ENCODE measurements at regions not wholly inside any gene's neighbourhood (a gene's known extent, or its start where the extent isn't known, plus 50 kb on each side); places are given as distances from the start of the nearest gene placed in this dataset.

DNA sequence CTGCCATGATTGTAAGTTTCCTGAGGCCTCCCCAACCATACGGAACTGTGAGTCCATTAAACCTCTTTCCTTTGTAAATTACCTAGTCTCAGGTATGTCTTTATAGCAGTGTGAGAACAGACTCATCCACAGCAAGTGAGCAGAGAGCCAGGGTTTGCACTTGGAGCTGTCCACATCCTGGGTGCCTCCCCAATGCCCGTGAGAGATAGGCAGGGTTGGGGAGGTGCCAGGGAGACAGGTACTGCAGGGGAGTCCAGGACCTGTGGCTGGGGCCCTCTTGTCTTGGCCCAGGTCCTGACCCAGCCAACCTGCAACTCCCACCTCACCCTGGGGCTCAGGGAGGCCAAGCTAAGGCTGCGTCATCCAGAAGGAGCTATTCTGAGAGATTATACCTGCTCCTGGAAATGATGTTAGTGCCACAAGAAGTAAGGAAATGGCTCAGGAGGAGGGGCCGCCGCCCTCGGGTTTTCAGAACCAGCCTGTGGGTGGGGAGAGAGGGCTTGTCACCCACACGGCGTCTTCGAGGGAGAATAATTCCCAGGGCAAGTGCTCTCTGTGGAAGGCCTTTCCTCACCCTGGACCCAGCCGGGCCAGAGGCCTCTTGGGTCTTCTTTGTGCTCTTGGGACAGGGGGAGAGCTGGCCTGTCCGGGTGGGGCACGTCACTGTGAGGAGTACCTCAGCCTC is 66.5 kb downstream of the ADRA2C start:
- DNase-seq: no peak

DNA sequence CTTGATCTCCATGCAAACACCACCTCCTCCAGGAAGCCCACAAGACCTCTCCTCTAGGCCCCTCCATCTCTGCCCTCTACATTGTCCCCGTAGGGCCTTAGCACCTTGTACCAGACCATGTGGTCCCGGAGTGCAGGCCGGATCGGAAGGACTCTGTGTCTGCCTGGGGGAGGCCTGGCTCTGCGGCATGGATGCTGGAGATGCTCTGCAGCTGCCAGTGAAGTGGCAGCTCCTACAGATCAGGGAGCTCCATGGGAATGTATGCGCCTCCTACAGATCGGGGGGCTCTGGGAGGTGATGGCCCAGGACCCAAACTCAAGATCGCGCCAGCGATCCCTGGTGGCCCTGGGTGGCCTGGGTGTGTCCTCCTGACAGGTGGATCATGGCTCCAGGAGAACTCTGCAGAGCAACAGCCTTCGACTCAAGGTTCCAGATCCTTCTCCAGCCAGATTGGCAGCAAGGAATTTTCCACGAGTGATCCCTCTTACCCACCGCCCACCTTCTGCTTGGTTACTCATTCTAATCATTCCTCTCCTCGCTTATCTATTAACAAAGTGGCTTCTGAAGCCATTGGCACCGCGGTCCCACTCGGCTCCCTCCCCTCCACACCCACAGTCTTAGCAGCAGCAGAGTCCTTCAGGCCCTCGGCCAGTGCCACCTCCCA is 67.3 kb downstream of the ADRA2C start:
- DNase-seq: no peak

DNA sequence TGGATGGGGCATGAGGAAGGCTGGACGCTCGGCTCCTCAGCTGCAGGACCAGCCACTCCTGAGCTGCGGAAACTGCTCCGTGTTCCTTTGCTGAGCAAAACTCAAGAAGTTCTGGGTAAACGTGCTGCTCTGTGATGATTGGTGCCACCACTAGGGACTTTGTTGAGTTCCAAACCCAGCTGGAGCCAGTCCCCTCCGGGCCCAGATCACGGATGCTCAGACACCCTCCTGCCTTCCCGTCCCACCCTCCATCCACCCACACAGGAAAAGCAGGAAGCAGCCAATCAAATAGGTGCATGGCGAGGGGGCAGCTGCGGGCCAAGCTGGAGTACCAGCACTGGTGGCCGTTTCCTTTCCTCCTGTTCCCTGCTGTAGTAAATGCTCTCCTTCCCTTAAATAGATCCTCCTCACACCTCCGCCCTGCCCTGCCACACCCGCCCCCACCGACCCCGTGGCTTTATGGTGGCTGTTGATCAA is 68.0 kb downstream of the ADRA2C start:
- no peak for DNase-seq

DNA sequence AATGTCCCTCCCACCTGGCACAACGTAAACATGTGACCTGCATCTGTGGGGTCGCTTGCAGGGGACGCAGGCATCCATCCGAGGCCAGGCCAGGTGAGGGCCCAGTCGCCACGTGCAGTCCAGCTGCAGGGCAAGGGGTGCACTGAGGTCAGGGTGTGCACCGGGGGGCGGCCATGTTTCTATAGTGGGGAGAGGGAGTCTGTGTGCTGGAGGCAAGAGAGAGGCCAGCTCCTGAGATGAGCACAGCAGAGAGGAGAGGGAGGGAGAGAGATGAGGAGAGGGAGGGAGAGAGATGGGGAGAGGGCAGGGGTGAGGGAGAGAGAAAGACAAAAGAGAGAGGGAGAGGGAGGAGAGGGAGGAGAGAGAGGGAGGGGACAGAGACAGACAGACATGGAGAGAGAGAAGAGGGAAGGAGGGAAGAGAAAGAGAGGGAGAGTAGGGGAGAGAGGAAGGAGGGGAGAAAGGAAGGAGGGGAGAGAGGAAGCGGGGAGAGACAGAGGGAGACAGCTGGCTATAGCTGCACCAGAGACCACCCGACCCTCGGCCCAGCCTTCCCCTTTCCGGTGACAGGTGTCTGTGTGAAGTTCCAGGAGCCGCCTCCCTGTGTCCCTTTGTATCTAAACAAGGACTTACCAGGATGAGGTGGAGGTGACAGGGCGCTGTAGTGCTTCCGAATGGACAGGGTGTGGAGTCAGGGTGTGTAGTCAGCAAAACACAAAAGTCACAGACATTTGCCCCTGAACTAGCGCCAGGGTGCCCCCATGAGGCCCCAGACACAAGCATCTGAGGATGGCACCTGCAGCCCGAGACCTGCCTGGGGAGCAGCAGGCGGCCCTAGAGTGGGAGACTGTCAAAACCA is 68.7 kb downstream of the ADRA2C start:
- no peak for DNase-seq

DNA sequence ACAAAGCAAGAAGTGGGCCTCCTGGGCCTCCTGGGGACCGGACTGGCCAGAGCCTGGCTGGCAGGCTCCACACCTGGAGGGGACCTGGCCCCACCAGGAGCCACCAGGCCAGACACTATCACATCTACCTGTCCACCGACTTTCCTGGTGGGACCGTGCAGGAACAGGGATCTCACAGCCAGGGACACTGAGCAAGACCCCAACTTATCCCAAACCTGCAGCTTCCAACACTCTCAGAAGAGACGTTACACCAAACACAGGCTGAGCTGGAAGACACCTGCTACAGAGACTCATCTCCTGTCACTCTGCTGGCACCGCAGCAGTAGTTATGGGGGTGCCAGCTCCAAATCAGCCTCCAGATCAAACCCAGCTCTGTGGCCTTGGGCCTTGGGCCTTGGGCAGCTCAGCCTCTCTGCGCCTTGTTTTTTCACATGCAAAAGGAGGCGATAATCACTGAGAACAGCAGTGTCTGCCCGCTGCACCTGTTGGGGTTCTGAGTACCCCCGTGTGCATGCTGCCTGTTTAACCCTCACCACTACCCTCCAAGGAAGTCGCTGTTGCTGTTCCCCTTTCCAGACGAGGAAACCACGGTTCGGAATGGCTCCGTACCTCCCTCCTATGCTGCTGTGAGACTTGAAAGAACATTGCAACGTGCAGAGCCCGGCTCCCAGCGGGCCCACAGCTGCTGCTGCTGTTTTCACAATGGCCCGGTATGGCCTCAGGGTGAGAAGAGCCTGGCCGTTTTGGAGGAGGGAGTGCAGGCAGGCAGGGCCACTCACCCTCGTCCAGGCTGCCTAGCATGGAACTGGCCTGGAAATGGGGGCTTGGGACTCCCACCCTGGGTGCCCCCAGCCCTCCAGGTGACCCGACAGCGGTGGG is 69.6 kb downstream of the ADRA2C start:
- DNase-seq: no peak

DNA sequence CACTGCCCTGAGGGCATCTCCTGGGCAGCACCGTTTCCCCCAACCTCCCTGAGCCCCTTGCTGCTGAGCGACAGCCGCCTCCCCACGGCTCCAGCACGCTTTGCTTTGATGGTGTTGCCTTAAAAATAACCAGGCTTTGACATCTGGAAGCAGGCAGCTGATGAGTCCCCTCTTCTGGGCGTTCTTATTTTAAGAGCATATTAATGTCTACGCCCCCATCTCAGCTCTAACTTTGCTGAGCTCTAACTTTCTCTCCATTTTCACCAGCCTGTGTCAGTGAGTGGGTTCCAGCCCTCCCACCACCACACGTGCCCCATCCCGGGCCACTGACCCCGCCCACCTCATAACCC is 70.2 kb downstream of the ADRA2C start:
- no peak for DNase-seq

DNA sequence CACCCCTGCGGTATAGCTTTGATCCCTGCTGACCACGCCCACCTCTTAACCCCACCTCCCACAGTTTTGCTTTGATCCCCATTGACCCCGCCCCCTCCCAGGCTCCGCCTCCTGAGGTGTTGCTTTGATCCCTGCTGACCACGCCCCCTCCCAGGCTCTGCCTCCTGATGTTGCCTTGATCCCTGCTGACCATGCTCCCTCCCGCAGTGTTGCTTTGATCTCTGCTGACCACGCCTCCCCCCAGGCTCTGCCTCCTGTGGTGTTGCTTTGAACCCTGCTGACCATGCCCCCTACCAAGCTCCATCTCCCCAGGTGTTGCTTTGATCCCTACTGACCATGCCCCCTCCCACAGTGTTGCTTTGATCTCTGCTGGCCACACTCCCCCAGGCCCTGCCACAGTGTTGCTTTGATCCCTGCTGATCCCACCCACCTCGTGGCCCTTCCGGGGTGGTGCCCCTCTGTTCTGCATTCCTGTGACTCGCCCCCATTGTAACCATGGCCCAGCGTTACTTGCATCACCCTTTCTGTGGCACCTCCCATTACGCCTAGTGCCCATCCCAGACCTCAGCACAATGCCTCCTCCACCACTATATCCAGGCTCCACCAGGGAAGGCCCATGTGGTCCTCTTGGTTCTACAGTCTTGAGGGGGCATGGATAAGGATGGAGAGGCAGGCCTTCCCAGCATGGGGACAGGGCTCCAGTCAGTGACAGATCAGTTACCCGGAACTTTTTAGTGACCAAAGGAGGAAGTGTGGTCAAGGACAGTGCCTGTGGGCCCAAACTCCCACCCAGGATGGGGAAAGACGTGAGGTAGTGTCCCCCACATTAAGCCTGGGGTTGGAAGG is 70.8 kb downstream of the ADRA2C start:
- DNase-seq: no peak

DNA sequence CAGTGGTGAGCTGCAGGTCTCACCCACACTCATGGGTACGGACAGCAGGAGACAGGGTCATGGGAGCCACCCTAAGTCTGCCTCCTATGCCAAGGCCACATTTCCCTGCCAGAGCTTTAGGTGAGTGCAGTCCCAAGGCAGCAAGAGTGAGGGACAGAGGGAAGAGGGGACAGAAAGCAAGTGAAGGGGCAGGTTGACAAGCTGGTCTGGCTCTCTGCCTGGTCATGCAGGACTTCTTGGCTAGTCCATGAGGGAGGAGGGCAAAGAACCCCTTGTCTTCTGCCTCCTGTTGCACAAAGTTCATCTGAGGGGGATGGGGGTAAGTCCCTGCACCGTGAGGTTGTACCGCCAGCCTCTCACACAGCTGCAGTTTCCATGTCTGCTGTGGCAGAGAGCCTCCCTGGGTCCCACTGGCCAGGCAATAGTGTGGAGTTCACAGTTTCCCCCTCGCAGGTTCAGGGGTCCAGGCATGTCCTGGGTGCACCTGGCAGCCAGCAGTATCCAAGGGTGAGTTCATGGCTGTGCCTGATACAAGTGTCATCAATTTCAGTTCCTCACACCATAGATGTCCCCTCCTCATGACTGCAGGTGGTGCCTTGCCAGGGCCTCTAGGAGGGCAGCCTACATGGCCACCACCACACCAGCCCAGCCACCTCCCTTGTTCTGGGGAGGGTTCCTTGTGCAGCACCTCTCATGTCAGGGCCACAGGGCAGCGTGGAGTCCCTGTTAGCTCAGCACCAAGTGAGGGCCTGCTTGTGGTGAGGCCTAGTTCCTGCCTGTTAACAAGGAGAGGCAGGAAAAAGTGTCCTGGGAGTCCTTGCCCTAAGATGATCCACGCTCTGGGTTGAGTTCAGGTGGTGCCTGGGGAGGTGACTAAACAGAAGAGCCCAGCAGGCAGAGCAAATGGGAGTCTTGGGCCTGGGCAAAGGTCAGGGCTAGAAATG is 72.5 kb downstream of the ADRA2C start:
- DNase-seq: no peak

DNA sequence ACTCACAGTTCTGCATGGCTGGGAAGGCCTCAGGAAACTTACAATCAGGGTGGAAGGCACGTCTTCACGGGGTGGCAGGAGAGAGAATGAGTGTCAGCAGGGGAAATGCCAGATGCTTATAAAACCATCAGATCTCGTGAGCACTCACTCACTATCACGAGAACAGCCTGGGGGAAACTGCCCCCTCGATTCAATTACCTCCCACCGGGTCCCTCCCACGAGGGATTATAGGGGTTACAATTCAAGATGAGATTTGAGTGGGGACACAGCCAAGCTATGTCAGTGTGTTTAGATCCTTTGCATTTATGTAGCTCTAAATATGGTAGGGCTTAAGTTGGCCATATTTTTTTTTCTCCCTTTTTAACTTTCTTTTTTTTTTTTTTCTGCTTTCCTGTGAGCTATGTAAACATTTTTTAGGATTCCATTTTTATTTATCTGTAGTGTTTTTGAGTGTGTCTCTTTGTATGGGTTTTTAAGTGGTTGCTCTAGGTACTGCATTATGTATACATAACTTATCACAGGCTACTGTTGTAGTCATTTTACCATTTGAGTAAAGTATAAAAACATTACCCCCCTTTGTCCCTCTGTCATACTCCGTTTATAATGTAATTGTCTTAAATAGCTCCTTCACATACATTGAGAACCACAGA is 79.0 kb downstream of the ADRA2C start:
- no peak for DNase-seq

DNA sequence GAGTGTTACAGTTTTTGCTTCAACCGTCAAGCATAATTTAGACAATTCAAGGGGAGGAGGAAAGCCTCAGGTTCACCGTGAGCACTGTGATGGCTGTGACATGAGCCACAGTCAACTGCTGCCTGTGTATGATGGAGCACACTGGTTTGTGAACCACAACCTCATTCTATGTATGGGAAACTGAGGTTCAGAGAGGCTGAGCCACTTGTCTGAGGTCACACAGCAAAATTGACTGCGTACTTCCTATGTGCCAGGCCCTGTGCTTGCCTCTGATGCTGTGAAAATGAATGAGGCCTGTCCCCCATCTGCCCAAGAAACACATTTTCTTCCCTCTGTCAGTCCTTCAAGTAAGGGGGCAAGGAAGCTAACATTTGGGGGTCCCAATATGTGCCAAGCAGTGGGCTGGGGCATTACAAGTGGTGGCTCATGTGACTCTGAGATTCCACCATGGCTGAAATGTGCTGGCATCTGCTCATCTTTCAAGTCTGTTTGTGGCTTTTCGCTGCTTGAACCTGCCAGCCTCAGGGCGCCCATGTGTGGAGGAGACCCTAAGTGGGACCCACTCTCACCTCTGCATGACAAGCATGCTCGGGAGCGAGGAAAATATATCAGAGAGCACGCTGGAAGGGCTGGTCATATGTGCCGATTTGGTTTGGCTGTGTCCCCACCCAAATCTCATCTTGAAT is 79.7 kb downstream of the ADRA2C start:
- no peak for DNase-seq

DNA sequence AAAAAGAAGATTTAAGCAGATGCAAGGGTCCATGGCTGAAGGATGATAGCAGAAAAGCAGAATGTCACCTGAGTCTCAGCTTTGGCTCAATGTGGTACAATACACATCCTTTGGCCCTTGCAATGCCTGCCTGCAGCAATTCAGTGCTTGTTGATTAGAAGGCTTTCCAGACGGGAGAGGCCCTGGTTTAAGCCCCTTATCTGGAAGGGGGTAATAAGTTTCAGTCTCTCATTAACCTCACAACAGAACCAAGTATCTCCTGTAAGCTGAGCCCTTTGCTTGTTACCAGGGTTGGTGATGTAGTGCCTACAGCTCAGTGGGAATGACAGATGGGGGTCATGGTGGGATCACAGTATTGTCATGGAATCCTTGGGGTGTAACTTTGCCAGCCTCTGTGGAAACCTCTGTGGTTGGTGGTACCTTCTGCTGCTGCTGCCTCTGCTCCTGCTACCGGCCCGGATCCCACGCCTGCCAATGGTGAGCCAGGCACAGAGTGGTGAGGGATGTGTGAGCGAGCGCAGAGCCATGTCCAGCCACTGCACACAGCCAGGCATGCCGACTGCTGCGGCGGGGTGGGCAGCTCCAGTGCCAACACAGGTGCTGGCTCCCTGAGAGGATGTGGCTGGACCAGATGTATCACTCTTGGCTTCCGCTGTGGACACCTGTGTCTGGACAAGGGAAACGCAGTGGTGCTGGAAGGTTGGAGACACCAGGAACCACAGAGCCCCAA is 81.2 kb downstream of the ADRA2C start:
- no peak for DNase-seq

DNA sequence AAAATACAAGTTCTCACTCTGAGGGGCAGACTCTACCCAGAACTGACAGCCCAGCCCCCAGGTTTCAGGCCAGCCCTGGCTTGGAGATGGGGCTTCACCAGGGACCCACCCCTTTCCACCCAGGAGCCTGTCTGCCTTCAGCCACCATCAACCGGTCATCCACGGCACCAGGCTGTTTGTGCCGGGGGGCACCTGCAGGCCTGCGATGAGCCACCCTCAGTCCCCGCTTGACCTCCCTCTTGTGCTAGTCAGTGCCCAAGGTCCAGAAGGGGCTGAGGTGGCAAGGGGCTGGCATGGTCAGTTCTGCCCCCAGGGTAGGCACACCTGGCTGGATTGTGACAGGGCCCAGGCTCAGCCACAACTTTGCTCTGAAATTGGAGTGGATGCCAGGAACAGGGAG is 82.1 kb downstream of the ADRA2C start:
- no peak for DNase-seq

DNA sequence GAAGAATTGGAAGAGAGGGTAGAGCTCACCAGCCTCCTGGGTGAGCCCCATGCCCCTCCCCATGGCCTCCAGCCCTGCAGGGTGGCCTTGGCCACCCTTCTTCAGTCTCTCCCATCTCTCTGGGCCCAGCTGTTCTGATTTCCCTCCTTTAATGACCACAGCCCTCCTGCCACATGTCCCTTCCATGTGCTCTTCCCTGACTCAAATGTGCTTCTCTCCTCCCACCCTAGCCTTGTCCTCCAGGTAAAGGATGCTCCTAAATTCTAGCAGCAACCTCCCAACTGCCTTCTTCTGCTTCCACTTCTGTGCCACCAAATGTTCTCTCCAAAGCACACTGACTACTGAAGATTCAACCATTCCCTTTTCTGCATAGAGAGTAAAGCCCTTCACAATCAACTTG is 83.0 kb downstream of the ADRA2C start:
- no peak for DNase-seq

DNA sequence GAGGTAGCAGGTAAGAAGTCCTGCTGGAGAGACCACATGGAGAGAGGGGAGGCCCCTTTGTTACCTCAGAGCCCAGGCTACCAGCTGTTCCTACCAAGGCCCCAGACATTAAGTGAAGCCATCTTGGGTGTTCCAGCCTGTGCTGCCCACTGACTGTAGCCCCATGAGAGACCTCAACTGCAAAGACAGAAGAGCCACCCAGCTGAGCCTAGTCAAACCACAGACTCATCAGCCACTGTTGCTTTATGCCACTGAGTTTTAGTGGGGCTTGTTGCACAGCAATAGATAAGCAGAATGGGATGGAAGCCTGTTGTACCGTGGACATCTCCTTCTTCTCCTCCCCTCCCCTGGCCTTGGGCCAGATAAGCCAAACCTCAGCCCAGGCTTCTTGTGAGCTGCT is 83.9 kb downstream of the ADRA2C start:
- DNase-seq: no peak

DNA sequence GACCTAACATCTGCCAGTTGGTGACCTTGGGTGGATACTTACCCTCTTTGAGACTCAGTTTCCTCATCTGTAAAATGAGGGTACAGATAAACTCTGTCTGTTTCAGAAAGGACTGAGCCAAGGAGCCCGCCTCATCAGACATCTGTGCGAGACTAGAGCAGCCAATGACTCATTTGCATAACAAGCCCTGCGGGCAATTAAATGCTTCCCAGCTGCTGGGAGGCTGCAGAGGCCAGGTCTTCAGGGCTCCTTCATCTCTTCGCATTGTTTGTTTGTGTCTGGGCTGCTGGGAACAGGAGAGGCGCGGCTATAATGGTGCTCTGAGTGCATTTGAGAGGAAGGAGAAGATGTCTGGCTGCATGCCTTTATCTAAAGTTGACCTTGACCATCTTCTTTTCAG is 85.0 kb downstream of the ADRA2C start:
- DNase-seq: no peak

DNA sequence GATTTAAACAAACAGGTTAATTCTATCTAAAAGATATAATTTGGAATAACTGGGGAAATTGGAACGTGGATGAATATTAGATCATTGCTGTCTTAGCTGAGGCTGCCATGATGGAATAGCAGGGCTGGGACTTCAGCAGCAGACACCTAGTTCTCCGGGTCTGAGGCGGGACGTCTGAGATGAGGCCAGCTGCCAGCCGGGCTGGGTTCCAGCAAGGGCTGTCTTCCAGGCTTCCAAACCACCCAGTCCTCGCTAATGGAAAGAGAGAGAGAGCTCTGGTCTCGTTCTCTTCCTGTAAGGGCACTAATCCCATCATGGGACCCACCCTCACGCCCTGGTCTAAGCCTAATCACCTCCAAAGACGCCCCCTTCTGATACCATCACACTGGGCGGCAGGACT is 85.7 kb downstream of the ADRA2C start:
- DNase-seq: no peak

DNA sequence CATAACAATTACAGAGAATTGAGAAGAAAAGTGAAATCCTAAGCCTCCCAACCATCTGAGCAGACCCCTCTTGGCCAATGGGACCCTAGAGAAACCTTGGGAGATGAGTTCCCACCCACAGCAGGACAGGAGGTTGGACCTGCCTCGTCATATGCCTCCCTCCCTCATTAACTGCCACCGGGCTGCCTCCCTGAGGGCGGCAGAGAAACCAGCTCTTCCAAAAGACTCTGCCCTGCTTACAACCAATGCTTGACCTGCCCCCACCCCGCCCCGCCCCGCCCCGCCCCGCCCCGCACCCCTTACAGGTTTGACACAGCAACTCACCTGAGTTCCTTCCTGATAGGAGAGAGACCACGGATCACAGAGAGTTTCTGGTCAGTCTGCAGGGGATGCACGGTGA is 86.1 kb downstream of the ADRA2C start:
- DNase-seq: no peak

DNA sequence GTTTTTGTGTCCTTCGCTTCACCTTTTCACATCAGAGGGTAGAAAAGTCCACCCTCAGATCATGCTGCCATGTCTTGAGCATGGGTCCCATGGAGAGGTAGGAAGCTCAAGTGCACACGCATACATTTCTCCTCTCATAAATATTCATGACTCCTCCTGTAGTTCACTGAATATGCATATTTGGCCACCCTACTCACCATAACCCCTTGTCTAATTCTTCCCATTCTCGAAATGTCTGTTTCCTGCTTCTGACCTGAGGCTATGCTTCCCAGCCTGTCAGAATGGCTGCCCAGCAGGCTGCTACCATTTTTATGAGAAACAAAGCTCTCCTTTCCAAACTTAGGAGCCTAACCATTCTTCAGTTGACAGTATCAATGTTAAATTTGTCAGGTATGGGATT is 86.5 kb downstream of the ADRA2C start:
- DNase-seq: no peak
